GM18519 (cell line): ENCODE measurements at regions not wholly inside any gene's neighbourhood (a gene's known extent, or its start where the extent isn't known, plus 50 kb on each side); places are given as distances from the start of the nearest gene placed in this dataset.
"Not testable (repeated sequence)": the region's sequence is repeated elsewhere in the genome, so short reads cannot be mapped to it uniquely, and the experiment has no call there.

Source experiments
- ATAC-seq: cut with Tn5 transposase; IDR thresholded peaks from one replicate; pipeline ENCODE4 v1.9.1; 2021; ENCODE audit warnings: mild to moderate bottlenecking, moderate library complexity; ENCODE audit not compliant: unreplicated experiment, low FRiP score

- no peak for ATAC-seq
Observed at GRCh38 chr3:194906970-194907629, 221.4 kb downstream of the FAM43A start.

- no peak for ATAC-seq
Observed at GRCh38 chr3:194907811-194908210, 222.1 kb downstream of the FAM43A start.

- no peak for ATAC-seq
Observed at GRCh38 chr3:194908496-194908895, 222.8 kb downstream of the FAM43A start.

- ATAC-seq: no peak
Observed at GRCh38 chr3:194908972-194909371, 223.3 kb downstream of the FAM43A start.

GRCh38 chr3:194910414-194910984 is 224.8 kb downstream of the FAM43A start:
- no peak for ATAC-seq

- no peak for ATAC-seq
Observed at GRCh38 chr3:194913316-194913715, 227.6 kb downstream of the FAM43A start.

- ATAC-seq: not testable (repeated sequence)
Observed at GRCh38 chr3:194924889-194925288, 239.2 kb downstream of the FAM43A start.

- ATAC-seq: no peak
Observed at GRCh38 chr3:194925614-194926013, 239.9 kb downstream of the FAM43A start.

GRCh38 chr3:194928227-194928626 is 242.5 kb downstream of the FAM43A start:
- ATAC-seq: no peak

- ATAC-seq: no peak
Observed at GRCh38 chr3:194928831-194929577, 243.3 kb downstream of the FAM43A start.

GRCh38 chr3:194929578-194929960 is 243.9 kb downstream of the FAM43A start:
- no peak for ATAC-seq

GRCh38 chr3:194930377-194931204 is 244.9 kb downstream of the FAM43A start:
- no peak for ATAC-seq

- no peak for ATAC-seq
Observed at GRCh38 chr3:194931347-194931746, 245.7 kb downstream of the FAM43A start.

GRCh38 chr3:194931865-194932264 is 246.2 kb downstream of the FAM43A start:
- ATAC-seq: no peak

- no peak for ATAC-seq
Observed at GRCh38 chr3:194933465-194933864, 247.8 kb downstream of the FAM43A start.

- ATAC-seq: no peak
Observed at GRCh38 chr3:194935061-194935460, 249.4 kb downstream of the FAM43A start.

- no peak for ATAC-seq
Observed at GRCh38 chr3:194935632-194936470, 250.2 kb downstream of the FAM43A start.

GRCh38 chr3:194936659-194937058 is 251.0 kb downstream of the FAM43A start:
- no peak for ATAC-seq

GRCh38 chr3:194937144-194937543 is 251.5 kb downstream of the FAM43A start:
- no peak for ATAC-seq

- ATAC-seq: no peak
Observed at GRCh38 chr3:194937882-194938321, 252.2 kb downstream of the FAM43A start.
